ENCODE measurements at regions not wholly inside any gene's neighbourhood (a gene's known extent, or its start where the extent isn't known, plus 50 kb on each side); places are given as distances from the start of the nearest gene placed in this dataset.

GRCh38 chr2:161008311-161008710 is 151.9 kb upstream of the TANK start:
- Histone ChIP-seq H3K27me3 (ENCODE audit: insufficient read depth, insufficient read length) (no peaks in the 10 kb centered on the region), H3K36me3 (ENCODE audit: insufficient read depth, insufficient read length, low read length) (no peaks in the 10 kb centered on the region), H3K4me1 (ENCODE audit: insufficient read depth, insufficient read length) (no peaks in the 10 kb centered on the region), H3K9ac (ENCODE audit: insufficient read length, low read depth) (no peak overlapping the region), H3K4me3 (ENCODE audit: insufficient read length, low read depth) (no peak overlapping the region), H3K9me3 (ENCODE audit: insufficient read depth, low read length) (peaks cover 7% of the 10 kb centered on the region; the same call in 1 of the 2 replicates)
- no peak for DNase-seq (ENCODE audit: low read depth, low spot score)
- TF ChIP-seq SUZ12 (IDR thresholded peaks at IDR 0.05; ENCODE audit: extremely low read depth, insufficient read depth, insufficient read length) (no peak), YY1 (IDR thresholded peaks at IDR 0.05; ENCODE audit: insufficient read depth, insufficient read length) (no peak), ZNF274 (IDR thresholded peaks at IDR 0.05; ENCODE audit: low read depth, low read length) (no peak)

GRCh38 chr2:161010503-161011015 is 149.7 kb upstream of the TANK start:
- H3K9me3 ChIP-seq (ENCODE audit: insufficient read depth, low read length), result no peaks in the 10 kb centered on the region

GRCh38 chr2:161017780-161018470 is 142.3 kb upstream of the TANK start:
- H3K27me3 ChIP-seq (ENCODE audit: insufficient read depth, insufficient read length), result no peaks in the 10 kb centered on the region
- TF ChIP-seq SUZ12 (IDR thresholded peaks at IDR 0.05; ENCODE audit: extremely low read depth, insufficient read depth, insufficient read length), result no peak
- TF ChIP-seq ZNF274 (IDR thresholded peaks at IDR 0.05; ENCODE audit: low read depth, low read length), result no peak
- TF ChIP-seq YY1 (IDR thresholded peaks at IDR 0.05; ENCODE audit: insufficient read depth, insufficient read length), result no peak
- H3K4me1 ChIP-seq (ENCODE audit: insufficient read depth, insufficient read length), result no peaks in the 10 kb centered on the region
- DNase-seq (ENCODE audit: low read depth, low spot score), result no peak
- H3K9ac ChIP-seq (ENCODE audit: insufficient read length, low read depth), result no peak overlapping the region
- H3K36me3 ChIP-seq (ENCODE audit: insufficient read depth, insufficient read length, low read length), result no peaks in the 10 kb centered on the region
- H3K9me3 ChIP-seq (ENCODE audit: insufficient read depth, low read length), result no peaks in the 10 kb centered on the region
- H3K4me3 ChIP-seq (ENCODE audit: insufficient read length, low read depth), result no peak overlapping the region

More at GRCh38 chr2:161010503-161011015, 149.7 kb upstream of the TANK start:
- no peak overlapping the region for H3K9ac ChIP-seq (ENCODE audit: insufficient read length, low read depth)
- H3K4me3 ChIP-seq (ENCODE audit: insufficient read length, low read depth), result no peak overlapping the region
- no peaks in the 10 kb centered on the region for H3K27me3 ChIP-seq (ENCODE audit: insufficient read depth, insufficient read length)
- TF ChIP-seq ZNF274 (IDR thresholded peaks at IDR 0.05; ENCODE audit: low read depth, low read length) (no peak), SUZ12 (IDR thresholded peaks at IDR 0.05; ENCODE audit: extremely low read depth, insufficient read depth, insufficient read length) (no peak), YY1 (IDR thresholded peaks at IDR 0.05; ENCODE audit: insufficient read depth, insufficient read length) (no peak)
- no peaks in the 10 kb centered on the region for H3K36me3 ChIP-seq (ENCODE audit: insufficient read depth, insufficient read length, low read length)
- H3K4me1 ChIP-seq (ENCODE audit: insufficient read depth, insufficient read length), result no peaks in the 10 kb centered on the region
- peak; percentile 8 for DNase-seq (ENCODE audit: low read depth, low spot score)

GRCh38 chr2:161019311-161019710 is 140.9 kb upstream of the TANK start:
- TF ChIP-seq YY1 (IDR thresholded peaks at IDR 0.05; ENCODE audit: insufficient read depth, insufficient read length), result no peak
- no peak for TF ChIP-seq SUZ12 (IDR thresholded peaks at IDR 0.05; ENCODE audit: extremely low read depth, insufficient read depth, insufficient read length)
- TF ChIP-seq ZNF274 (IDR thresholded peaks at IDR 0.05; ENCODE audit: low read depth, low read length), result no peak
- no peak for DNase-seq (ENCODE audit: low read depth, low spot score)
- H3K36me3 ChIP-seq (ENCODE audit: insufficient read depth, insufficient read length, low read length), result no peaks in the 10 kb centered on the region
- H3K9me3 ChIP-seq (ENCODE audit: insufficient read depth, low read length), result no peaks in the 10 kb centered on the region
- no peaks in the 10 kb centered on the region for H3K4me1 ChIP-seq (ENCODE audit: insufficient read depth, insufficient read length)
- H3K27me3 ChIP-seq (ENCODE audit: insufficient read depth, insufficient read length), result no peaks in the 10 kb centered on the region
- no peak overlapping the region for H3K9ac ChIP-seq (ENCODE audit: insufficient read length, low read depth)
- H3K4me3 ChIP-seq (ENCODE audit: insufficient read length, low read depth), result no peak overlapping the region

GRCh38 chr2:161020437-161020836 is 139.8 kb upstream of the TANK start:
- no peak for DNase-seq (ENCODE audit: low read depth, low spot score)
- Histone ChIP-seq H3K36me3 (ENCODE audit: insufficient read depth, insufficient read length, low read length) (no peaks in the 10 kb centered on the region), H3K9me3 (ENCODE audit: insufficient read depth, low read length) (no peaks in the 10 kb centered on the region), H3K4me1 (ENCODE audit: insufficient read depth, insufficient read length) (no peaks in the 10 kb centered on the region), H3K9ac (ENCODE audit: insufficient read length, low read depth) (no peak overlapping the region), H3K4me3 (ENCODE audit: insufficient read length, low read depth) (no peak overlapping the region), H3K27me3 (ENCODE audit: insufficient read depth, insufficient read length) (no peaks in the 10 kb centered on the region)
- TF ChIP-seq SUZ12 (IDR thresholded peaks at IDR 0.05; ENCODE audit: extremely low read depth, insufficient read depth, insufficient read length) (no peak), YY1 (IDR thresholded peaks at IDR 0.05; ENCODE audit: insufficient read depth, insufficient read length) (no peak), ZNF274 (IDR thresholded peaks at IDR 0.05; ENCODE audit: low read depth, low read length) (no peak)

- Histone ChIP-seq H3K4me3 (ENCODE audit: insufficient read length, low read depth) (no peak overlapping the region), H3K27me3 (ENCODE audit: insufficient read depth, insufficient read length) (no peaks in the 10 kb centered on the region), H3K36me3 (ENCODE audit: insufficient read depth, insufficient read length, low read length) (no peaks in the 10 kb centered on the region), H3K9me3 (ENCODE audit: insufficient read depth, low read length) (no peaks in the 10 kb centered on the region), H3K9ac (ENCODE audit: insufficient read length, low read depth) (no peak overlapping the region), H3K4me1 (ENCODE audit: insufficient read depth, insufficient read length) (no peaks in the 10 kb centered on the region)
- DNase-seq (ENCODE audit: low read depth, low spot score), result no peak
- TF ChIP-seq SUZ12 (IDR thresholded peaks at IDR 0.05; ENCODE audit: extremely low read depth, insufficient read depth, insufficient read length), result no peak
- TF ChIP-seq ZNF274 (IDR thresholded peaks at IDR 0.05; ENCODE audit: low read depth, low read length), result no peak
- TF ChIP-seq YY1 (IDR thresholded peaks at IDR 0.05; ENCODE audit: insufficient read depth, insufficient read length), result no peak
Observed at GRCh38 chr2:161028581-161028980, 131.6 kb upstream of the TANK start.

- DNase-seq (ENCODE audit: low read depth, low spot score), result no peak
- Histone ChIP-seq H3K4me3 (ENCODE audit: insufficient read length, low read depth) (no peak overlapping the region), H3K4me1 (ENCODE audit: insufficient read depth, insufficient read length) (no peaks in the 10 kb centered on the region), H3K36me3 (ENCODE audit: insufficient read depth, insufficient read length, low read length) (no peaks in the 10 kb centered on the region), H3K9me3 (ENCODE audit: insufficient read depth, low read length) (no peaks in the 10 kb centered on the region), H3K9ac (ENCODE audit: insufficient read length, low read depth) (no peak overlapping the region), H3K27me3 (ENCODE audit: insufficient read depth, insufficient read length) (no peaks in the 10 kb centered on the region)
- TF ChIP-seq ZNF274 (IDR thresholded peaks at IDR 0.05; ENCODE audit: low read depth, low read length), result no peak
- TF ChIP-seq SUZ12 (IDR thresholded peaks at IDR 0.05; ENCODE audit: extremely low read depth, insufficient read depth, insufficient read length), result no peak
- no peak for TF ChIP-seq YY1 (IDR thresholded peaks at IDR 0.05; ENCODE audit: insufficient read depth, insufficient read length)
Observed at GRCh38 chr2:161029321-161029720, 130.9 kb upstream of the TANK start.
